SK-N-SH treated with all-trans-retinoic acid at 6 μM for 48 hours (cell line): ENCODE measurements at regions not wholly inside any gene's neighbourhood (a gene's known extent, or its start where the extent isn't known, plus 50 kb on each side); places are given as distances from the start of the nearest gene placed in this dataset.

Experiments
- ARNTL ChIP-seq: fragments of 450-650 bp; formaldehyde crosslinking; IDR thresholded peaks from 2 replicates; pipeline ENCODE4 v1.5.0; 2020; ENCODE audit warnings: low read depth, mild to moderate bottlenecking, moderate library complexity, borderline replicate concordance
- BACH2 ChIP-seq: fragments of 250-450 bp; sonication (Bioruptor Pico); IDR thresholded peaks from 2 replicates; pipeline ENCODE4 v1.9.0; 2021; ENCODE audit warnings: mild to moderate bottlenecking, borderline replicate concordance
- ESRRG ChIP-seq: fragments of 250-450 bp; sonication (Bioruptor Pico); IDR thresholded peaks from 2 replicates; pipeline ENCODE4 v1.6.1; 2021; ENCODE audit warnings: mild to moderate bottlenecking
- GLIS3 ChIP-seq: fragments of 250-450 bp; sonication (Bioruptor Pico); IDR thresholded peaks from 2 replicates; pipeline ENCODE4 v1.5.0; 2020; ENCODE audit warnings: mild to moderate bottlenecking, moderate library complexity
- ISL1 ChIP-seq: fragments of 250-450 bp; sonication (Bioruptor Pico); IDR thresholded peaks from 2 replicates; pipeline ENCODE4 v2.1.2; 2022; ENCODE audit warnings: mild to moderate bottlenecking, moderate library complexity
- PPARA ChIP-seq: fragments of 250-450 bp; sonication (Bioruptor Pico); IDR thresholded peaks from 2 replicates; pipeline ENCODE4 v1.5.0; 2020; ENCODE audit warnings: mild to moderate bottlenecking, borderline replicate concordance
- RARB ChIP-seq: fragments of 250-450 bp; sonication (Bioruptor Pico); IDR thresholded peaks from 2 replicates; pipeline ENCODE4 v1.8.0; 2021; ENCODE audit warnings: mild to moderate bottlenecking, moderate library complexity
- SNAI2 ChIP-seq: fragments of 250-450 bp; sonication (Bioruptor Pico); IDR thresholded peaks from 2 replicates; pipeline ENCODE4 v1.5.0; 2020; ENCODE audit warnings: mild to moderate bottlenecking, moderate library complexity
- ZFP3 ChIP-seq: fragments of 250-450 bp; sonication (Bioruptor Pico); IDR thresholded peaks from 2 replicates; pipeline ENCODE4 v1.5.0; 2020; ENCODE audit warnings: mild to moderate bottlenecking, moderate library complexity
- ZFP30 ChIP-seq: fragments of 450-650 bp; formaldehyde crosslinking; IDR thresholded peaks from 2 replicates; pipeline ENCODE4 v1.5.0; 2022; ENCODE audit warnings: mild to moderate bottlenecking, moderate library complexity
- ZNF70 ChIP-seq: fragments of 450-650 bp; formaldehyde crosslinking; IDR thresholded peaks from 2 replicates; pipeline ENCODE4 v1.5.0; 2020; ENCODE audit warnings: mild to moderate bottlenecking, moderate library complexity
- TF ChIP-seq, protein P1 (sequence below): fragments of 250-450 bp; sonication (Bioruptor Pico); IDR thresholded peaks from 2 replicates; pipeline ENCODE4 v1.5.0; 2020; ENCODE audit warnings: mild to moderate bottlenecking, moderate library complexity
- TF ChIP-seq, protein P2 (sequence below): fragments of 250-450 bp; sonication (Bioruptor Pico); IDR thresholded peaks from 2 replicates; pipeline ENCODE4 v1.8.0; 2020; ENCODE audit warnings: mild to moderate bottlenecking, moderate library complexity, borderline replicate concordance
- TF ChIP-seq, protein P3 (sequence below): fragments of 250-450 bp; sonication (Bioruptor Pico); IDR thresholded peaks from 2 replicates; pipeline ENCODE4 v1.5.1; 2021; ENCODE audit warnings: mild to moderate bottlenecking, moderate library complexity

DNA sequence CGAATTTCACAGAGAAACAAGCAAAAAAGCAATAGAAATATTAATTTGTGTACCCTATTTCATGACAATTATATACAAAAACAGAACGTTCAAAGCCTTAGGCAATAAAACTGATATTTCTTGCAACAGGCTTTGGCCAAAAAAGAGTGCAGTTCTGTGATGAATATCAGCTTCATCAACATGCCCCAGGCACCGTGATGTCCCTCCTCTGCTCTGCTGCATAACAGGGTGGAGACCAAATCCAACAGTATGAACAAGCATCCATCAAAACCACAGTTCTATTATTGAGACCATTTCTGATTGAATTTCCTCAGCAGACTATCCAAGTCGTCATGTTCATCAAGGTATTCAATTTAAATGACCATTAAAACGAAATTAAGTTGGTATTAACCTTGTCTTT is 722.6 kb upstream of the NRSN1 start:
- TF ChIP-seq, protein P1, sequence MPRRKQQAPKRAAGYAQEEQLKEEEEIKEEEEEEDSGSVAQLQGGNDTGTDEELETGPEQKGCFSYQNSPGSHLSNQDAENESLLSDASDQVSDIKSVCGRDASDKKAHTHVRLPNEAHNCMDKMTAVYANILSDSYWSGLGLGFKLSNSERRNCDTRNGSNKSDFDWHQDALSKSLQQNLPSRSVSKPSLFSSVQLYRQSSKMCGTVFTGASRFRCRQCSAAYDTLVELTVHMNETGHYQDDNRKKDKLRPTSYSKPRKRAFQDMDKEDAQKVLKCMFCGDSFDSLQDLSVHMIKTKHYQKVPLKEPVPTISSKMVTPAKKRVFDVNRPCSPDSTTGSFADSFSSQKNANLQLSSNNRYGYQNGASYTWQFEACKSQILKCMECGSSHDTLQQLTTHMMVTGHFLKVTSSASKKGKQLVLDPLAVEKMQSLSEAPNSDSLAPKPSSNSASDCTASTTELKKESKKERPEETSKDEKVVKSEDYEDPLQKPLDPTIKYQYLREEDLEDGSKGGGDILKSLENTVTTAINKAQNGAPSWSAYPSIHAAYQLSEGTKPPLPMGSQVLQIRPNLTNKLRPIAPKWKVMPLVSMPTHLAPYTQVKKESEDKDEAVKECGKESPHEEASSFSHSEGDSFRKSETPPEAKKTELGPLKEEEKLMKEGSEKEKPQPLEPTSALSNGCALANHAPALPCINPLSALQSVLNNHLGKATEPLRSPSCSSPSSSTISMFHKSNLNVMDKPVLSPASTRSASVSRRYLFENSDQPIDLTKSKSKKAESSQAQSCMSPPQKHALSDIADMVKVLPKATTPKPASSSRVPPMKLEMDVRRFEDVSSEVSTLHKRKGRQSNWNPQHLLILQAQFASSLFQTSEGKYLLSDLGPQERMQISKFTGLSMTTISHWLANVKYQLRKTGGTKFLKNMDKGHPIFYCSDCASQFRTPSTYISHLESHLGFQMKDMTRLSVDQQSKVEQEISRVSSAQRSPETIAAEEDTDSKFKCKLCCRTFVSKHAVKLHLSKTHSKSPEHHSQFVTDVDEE (CRISPR knock-in tag) = no peak
- TF ChIP-seq GLIS3 (CRISPR knock-in tag) (no peak), ARNTL (CRISPR knock-in tag) (no peak), PPARA (CRISPR knock-in tag) (no peak), ZFP30 (CRISPR knock-in tag) (no peak), RARB (CRISPR knock-in tag) (no peak), ZNF70 (CRISPR knock-in tag) (no peak), ISL1 (CRISPR knock-in tag) (no peak), BACH2 (CRISPR knock-in tag) (no peak), ESRRG (no peak), ZFP3 (no peak), SNAI2 (CRISPR knock-in tag) (no peak)
- TF ChIP-seq, protein P2, sequence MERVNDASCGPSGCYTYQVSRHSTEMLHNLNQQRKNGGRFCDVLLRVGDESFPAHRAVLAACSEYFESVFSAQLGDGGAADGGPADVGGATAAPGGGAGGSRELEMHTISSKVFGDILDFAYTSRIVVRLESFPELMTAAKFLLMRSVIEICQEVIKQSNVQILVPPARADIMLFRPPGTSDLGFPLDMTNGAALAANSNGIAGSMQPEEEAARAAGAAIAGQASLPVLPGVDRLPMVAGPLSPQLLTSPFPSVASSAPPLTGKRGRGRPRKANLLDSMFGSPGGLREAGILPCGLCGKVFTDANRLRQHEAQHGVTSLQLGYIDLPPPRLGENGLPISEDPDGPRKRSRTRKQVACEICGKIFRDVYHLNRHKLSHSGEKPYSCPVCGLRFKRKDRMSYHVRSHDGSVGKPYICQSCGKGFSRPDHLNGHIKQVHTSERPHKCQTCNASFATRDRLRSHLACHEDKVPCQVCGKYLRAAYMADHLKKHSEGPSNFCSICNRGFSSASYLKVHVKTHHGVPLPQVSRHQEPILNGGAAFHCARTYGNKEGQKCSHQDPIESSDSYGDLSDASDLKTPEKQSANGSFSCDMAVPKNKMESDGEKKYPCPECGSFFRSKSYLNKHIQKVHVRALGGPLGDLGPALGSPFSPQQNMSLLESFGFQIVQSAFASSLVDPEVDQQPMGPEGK = no peak
- TF ChIP-seq, protein P3, sequence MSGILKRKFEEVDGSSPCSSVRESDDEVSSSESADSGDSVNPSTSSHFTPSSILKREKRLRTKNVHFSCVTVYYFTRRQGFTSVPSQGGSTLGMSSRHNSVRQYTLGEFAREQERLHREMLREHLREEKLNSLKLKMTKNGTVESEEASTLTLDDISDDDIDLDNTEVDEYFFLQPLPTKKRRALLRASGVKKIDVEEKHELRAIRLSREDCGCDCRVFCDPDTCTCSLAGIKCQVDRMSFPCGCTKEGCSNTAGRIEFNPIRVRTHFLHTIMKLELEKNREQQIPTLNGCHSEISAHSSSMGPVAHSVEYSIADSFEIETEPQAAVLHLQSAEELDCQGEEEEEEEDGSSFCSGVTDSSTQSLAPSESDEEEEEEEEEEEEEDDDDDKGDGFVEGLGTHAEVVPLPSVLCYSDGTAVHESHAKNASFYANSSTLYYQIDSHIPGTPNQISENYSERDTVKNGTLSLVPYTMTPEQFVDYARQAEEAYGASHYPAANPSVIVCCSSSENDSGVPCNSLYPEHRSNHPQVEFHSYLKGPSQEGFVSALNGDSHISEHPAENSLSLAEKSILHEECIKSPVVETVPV (CRISPR knock-in tag) = no peak
